ENCODE measurements at regions not wholly inside any gene's neighbourhood (a gene's known extent, or its start where the extent isn't known, plus 50 kb on each side); places are given as distances from the start of the nearest gene placed in this dataset.

DNA sequence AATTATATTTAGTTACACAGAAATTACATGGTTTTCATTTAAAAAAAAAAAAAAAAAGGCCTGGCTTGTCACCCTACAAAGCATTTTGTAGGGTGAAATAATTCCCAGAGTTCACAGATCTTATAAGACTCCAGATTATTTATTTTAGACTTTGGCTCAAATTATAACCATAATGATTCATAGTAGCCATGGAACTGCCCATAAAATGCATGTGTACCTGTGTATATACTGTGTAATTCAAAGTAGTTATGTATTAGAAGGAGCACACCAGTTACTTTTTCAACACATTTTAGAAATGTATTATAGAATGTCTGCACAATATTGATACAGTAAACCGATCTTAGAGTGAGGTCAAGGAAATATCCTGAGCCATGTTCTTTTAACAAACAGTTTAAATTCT, 975.6 kb downstream of the GBE1 start:
- no peak overlapping the region for H3K27ac ChIP-seq (ENCODE audit: extremely low read depth, low read depth, low read length)
- FAIRE-seq = no peak
- no peak for TF ChIP-seq ATF1 (CRISPR knock-in tag; IDR thresholded peaks at IDR 0.05)
- TF ChIP-seq ATF1 (tag; IDR thresholded peaks at IDR 0.05) = no peak
- no peak for TF ChIP-seq NR1H2 (CRISPR knock-in tag; IDR thresholded peaks at IDR 0.05)
- no peak for TF ChIP-seq PCBP2 (IDR thresholded peaks at IDR 0.05; ENCODE audit: low read depth, low read length, poor library complexity, severe bottlenecking)
- TF ChIP-seq SMC3 (conservative IDR thresholded peaks at IDR 0.05; ENCODE audit: insufficient read depth, low read depth, low read length) = no peak
- TF ChIP-seq, protein P1, sequence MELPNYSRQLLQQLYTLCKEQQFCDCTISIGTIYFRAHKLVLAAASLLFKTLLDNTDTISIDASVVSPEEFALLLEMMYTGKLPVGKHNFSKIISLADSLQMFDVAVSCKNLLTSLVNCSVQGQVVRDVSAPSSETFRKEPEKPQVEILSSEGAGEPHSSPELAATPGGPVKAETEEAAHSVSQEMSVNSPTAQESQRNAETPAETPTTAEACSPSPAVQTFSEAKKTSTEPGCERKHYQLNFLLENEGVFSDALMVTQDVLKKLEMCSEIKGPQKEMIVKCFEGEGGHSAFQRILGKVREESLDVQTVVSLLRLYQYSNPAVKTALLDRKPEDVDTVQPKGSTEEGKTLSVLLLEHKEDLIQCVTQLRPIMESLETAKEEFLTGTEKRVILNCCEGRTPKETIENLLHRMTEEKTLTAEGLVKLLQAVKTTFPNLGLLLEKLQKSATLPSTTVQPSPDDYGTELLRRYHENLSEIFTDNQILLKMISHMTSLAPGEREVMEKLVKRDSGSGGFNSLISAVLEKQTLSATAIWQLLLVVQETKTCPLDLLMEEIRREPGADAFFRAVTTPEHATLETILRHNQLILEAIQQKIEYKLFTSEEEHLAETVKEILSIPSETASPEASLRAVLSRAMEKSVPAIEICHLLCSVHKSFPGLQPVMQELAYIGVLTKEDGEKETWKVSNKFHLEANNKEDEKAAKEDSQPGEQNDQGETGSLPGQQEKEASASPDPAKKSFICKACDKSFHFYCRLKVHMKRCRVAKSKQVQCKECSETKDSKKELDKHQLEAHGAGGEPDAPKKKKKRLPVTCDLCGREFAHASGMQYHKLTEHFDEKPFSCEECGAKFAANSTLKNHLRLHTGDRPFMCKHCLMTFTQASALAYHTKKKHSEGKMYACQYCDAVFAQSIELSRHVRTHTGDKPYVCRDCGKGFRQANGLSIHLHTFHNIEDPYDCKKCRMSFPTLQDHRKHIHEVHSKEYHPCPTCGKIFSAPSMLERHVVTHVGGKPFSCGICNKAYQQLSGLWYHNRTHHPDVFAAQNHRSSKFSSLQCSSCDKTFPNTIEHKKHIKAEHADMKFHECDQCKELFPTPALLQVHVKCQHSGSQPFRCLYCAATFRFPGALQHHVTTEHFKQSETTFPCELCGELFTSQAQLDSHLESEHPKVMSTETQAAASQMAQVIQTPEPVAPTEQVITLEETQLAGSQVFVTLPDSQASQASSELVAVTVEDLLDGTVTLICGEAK (IDR thresholded peaks at IDR 0.05) = no peak
- TF ChIP-seq, protein P1 (CRISPR knock-in tag; IDR thresholded peaks at IDR 0.05) = no peak
- TF ChIP-seq ZNF212 (CRISPR knock-in tag; IDR thresholded peaks at IDR 0.05) = no peak
- no peak for TF ChIP-seq RBBP5 (IDR thresholded peaks at IDR 0.05; ENCODE audit: borderline replicate concordance, insufficient read depth, low read length, poor library complexity, severe bottlenecking)
- TF ChIP-seq, protein P2, sequence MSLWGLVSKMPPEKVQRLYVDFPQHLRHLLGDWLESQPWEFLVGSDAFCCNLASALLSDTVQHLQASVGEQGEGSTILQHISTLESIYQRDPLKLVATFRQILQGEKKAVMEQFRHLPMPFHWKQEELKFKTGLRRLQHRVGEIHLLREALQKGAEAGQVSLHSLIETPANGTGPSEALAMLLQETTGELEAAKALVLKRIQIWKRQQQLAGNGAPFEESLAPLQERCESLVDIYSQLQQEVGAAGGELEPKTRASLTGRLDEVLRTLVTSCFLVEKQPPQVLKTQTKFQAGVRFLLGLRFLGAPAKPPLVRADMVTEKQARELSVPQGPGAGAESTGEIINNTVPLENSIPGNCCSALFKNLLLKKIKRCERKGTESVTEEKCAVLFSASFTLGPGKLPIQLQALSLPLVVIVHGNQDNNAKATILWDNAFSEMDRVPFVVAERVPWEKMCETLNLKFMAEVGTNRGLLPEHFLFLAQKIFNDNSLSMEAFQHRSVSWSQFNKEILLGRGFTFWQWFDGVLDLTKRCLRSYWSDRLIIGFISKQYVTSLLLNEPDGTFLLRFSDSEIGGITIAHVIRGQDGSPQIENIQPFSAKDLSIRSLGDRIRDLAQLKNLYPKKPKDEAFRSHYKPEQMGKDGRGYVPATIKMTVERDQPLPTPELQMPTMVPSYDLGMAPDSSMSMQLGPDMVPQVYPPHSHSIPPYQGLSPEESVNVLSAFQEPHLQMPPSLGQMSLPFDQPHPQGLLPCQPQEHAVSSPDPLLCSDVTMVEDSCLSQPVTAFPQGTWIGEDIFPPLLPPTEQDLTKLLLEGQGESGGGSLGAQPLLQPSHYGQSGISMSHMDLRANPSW (CRISPR knock-in tag; IDR thresholded peaks at IDR 0.05) = no peak

More for the DNA sequence above, 975.6 kb downstream of the GBE1 start:
- Histone ChIP-seq H3K4me2 (ENCODE audit: insufficient read depth, low read length) (no peak overlapping the region), H3K4me3 (no peak overlapping the region), H2AFZ (ENCODE audit: low read depth, low read length) (no peak overlapping the region), H3K9me1 (ENCODE audit: control insufficient read depth, insufficient read depth, low read length) (no peaks in the 10 kb centered on the region), H4K20me1 (replicated peaks; ENCODE audit: control insufficient read depth, insufficient read depth, low read length) (no peaks in the 10 kb centered on the region), H3K36me3 (ENCODE audit: control insufficient read depth, insufficient read depth, low read length) (no peaks in the 10 kb centered on the region), H3K4me1 (replicated peaks in 1 of 2; ENCODE audit: control insufficient read depth in 2 of 2, insufficient read depth in 2 of 2, low read length in 2 of 2) (no peaks in the 10 kb centered on the region), H3K9me3 (replicated peaks; ENCODE audit: control insufficient read depth, insufficient read depth, low read depth, low read length) (no peaks in the 10 kb centered on the region), H3K9ac (ENCODE audit: insufficient read depth in 1 of 2, low read depth in 2 of 2, low read length in 2 of 2) (no peak overlapping the region), H3K27me3 (ENCODE audit: control insufficient read depth in 2 of 2, insufficient read depth in 2 of 2, low read length in 2 of 2) (no peaks in the 10 kb centered on the region), H3K79me2 (ENCODE audit: control insufficient read depth, insufficient read depth, low read length) (no peaks in the 10 kb centered on the region)
- ChIA-PET POLR2A (no interaction called here), CTCF (ENCODE audit: low intra/inter-chr PET ratio) (no interaction called here)
- 57% methylated on average over 1 of the region's 1 CpG for WGBS (ENCODE audit: insufficient coverage, low coverage, missing lambda C conversion rate)
- no peak for DNase-seq (ENCODE audit: extremely low read depth in 1 of 4, low spot score in 3 of 4)
- BruUV-seq (replicated peaks) = no TSS peak
- intact Hi-C loops (cut with micrococcal nuclease) = no loop called here
- in situ Hi-C loops (cut with MboI) = no loop called here
- no peak for ATAC-seq

All from K562 (cell line).